ENCODE measurements at regions not wholly inside any gene's neighbourhood (a gene's known extent, or its start where the extent isn't known, plus 50 kb on each side); places are given as distances from the start of the nearest gene placed in this dataset.

GRCh38 chr2:16324544-16324937, 341.1 kb downstream of the CYRIA start:
- H2AFZ ChIP-seq (replicated peaks; ENCODE audit: low read length, poor library complexity), result no peak overlapping the region
- no peaks in the 10 kb centered on the region for H3K27me3 ChIP-seq (ENCODE audit: control insufficient read depth, insufficient read depth, low read length)
- H2BK5ac ChIP-seq (ENCODE audit: low read depth, low read length, poor library complexity, severe bottlenecking), result no peak overlapping the region
- ChIA-PET POLR2A (ENCODE audit: unreplicated experiment) (no interaction called here), CTCF (no interaction called here)
- no peak overlapping the region for H2AK5ac ChIP-seq (ENCODE audit: low read depth, low read length)
- H3K56ac ChIP-seq (ENCODE audit: extremely low read depth, insufficient read depth, low read length), result no peak overlapping the region
- dilution Hi-C loops (cut with HindIII; ENCODE audit: low sequenced_read_pairs, unreplicated experiment) (no loop called here), in situ Hi-C loops (cut with MboI; ENCODE audit: low sequenced_read_pairs) (no loop called here), intact Hi-C loops (cut with micrococcal nuclease) (no loop called here)
- no peak overlapping the region for H3K4me2 ChIP-seq (ENCODE audit: low read depth, low read length)
- H3K18ac ChIP-seq (ENCODE audit: low read depth, low read length), result no peak overlapping the region
- no peak overlapping the region for H3K4ac ChIP-seq (ENCODE audit: low read depth, low read length)
- H3K4me3 ChIP-seq (ENCODE audit: insufficient read depth, low read depth, low read length), result no peak overlapping the region
- no peaks in the 10 kb centered on the region for H3K79me1 ChIP-seq (ENCODE audit: low read depth in 1 of 2, low read length in 2 of 2)
- no peak overlapping the region for H3K23ac ChIP-seq (ENCODE audit: low read depth, low read length)
- no peaks in the 10 kb centered on the region for H3K9me1 ChIP-seq (ENCODE audit: insufficient read depth, low read length)
- H3K4me1 ChIP-seq (ENCODE audit: control insufficient read depth, insufficient read depth, low read length), result no peaks in the 10 kb centered on the region
- ATAC-seq (ENCODE audit: low read depth), result no peak
- H4K20me1 ChIP-seq (ENCODE audit: insufficient read depth, low read length), result no peaks in the 10 kb centered on the region
- H3K9me3 ChIP-seq (ENCODE audit: control insufficient read depth, insufficient read depth, low read length), result peaks cover 48% of the 10 kb centered on the region
- TF ChIP-seq, protein P1, sequence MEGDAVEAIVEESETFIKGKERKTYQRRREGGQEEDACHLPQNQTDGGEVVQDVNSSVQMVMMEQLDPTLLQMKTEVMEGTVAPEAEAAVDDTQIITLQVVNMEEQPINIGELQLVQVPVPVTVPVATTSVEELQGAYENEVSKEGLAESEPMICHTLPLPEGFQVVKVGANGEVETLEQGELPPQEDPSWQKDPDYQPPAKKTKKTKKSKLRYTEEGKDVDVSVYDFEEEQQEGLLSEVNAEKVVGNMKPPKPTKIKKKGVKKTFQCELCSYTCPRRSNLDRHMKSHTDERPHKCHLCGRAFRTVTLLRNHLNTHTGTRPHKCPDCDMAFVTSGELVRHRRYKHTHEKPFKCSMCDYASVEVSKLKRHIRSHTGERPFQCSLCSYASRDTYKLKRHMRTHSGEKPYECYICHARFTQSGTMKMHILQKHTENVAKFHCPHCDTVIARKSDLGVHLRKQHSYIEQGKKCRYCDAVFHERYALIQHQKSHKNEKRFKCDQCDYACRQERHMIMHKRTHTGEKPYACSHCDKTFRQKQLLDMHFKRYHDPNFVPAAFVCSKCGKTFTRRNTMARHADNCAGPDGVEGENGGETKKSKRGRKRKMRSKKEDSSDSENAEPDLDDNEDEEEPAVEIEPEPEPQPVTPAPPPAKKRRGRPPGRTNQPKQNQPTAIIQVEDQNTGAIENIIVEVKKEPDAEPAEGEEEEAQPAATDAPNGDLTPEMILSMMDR (conservative IDR thresholded peaks at IDR 0.05; ENCODE audit: low read depth, low read length), result no peak
- TF ChIP-seq RFX5 (IDR thresholded peaks at IDR 0.05; ENCODE audit: low read depth, low read length), result no peak
- no peak for TF ChIP-seq MXI1 (IDR thresholded peaks at IDR 0.05; ENCODE audit: borderline replicate concordance, low read depth, low read length)
- no peak overlapping the region for H4K91ac ChIP-seq (ENCODE audit: insufficient read depth, low read depth, low read length)
- no peak overlapping the region for H3K9ac ChIP-seq (ENCODE audit: low read depth, low read length)
- no peak overlapping the region for H3K14ac ChIP-seq (replicated peaks; ENCODE audit: low read depth, low read length)
- H2BK120ac ChIP-seq (ENCODE audit: low read depth, low read length), result no peak overlapping the region
- H3K27ac ChIP-seq (ENCODE audit: insufficient read depth, low read length), result no peak overlapping the region
- no peak overlapping the region for H4K8ac ChIP-seq (ENCODE audit: low read depth in 2 of 2, low read length in 2 of 2)
- no TSS peak for BruUV-seq (replicated peaks)
- DNase-seq, result no peak
- H2BK15ac ChIP-seq (ENCODE audit: low read depth, low read length), result no peak overlapping the region
- no peak overlapping the region for H2BK20ac ChIP-seq (ENCODE audit: low read depth, low read length)
- no peaks in the 10 kb centered on the region for H3K36me3 ChIP-seq (ENCODE audit: control insufficient read depth, insufficient read depth, low read length)
- H4K5ac ChIP-seq (ENCODE audit: low read depth, low read length), result no peak overlapping the region
- H2AK9ac ChIP-seq (replicated peaks; ENCODE audit: low read depth, low read length, poor library complexity), result no peak overlapping the region

All from IMR-90 (cell line).